CMK (cell line): ENCODE measurements at regions not wholly inside any gene's neighbourhood (a gene's known extent, or its start where the extent isn't known, plus 50 kb on each side); places are given as distances from the start of the nearest gene placed in this dataset.

Source experiments
- DNase-seq: peaks from one replicate; pipeline ENCODE4 v3.0.0-alpha.2; 2010; ENCODE audit warnings: low read depth

- no peak for DNase-seq
These were observed 126.7 kb downstream of the SNX18 start for GRCh38 chr5:54644226-54644625.

- no peak for DNase-seq
These were observed 126.1 kb downstream of the SNX18 start for GRCh38 chr5:54643685-54644106.

- no peak for DNase-seq
These were observed 122.1 kb downstream of the SNX18 start for GRCh38 chr5:54639621-54640020.

GRCh38 chr5:54638106-54638505, 120.5 kb downstream of the SNX18 start:
- DNase-seq, result no peak

GRCh38 chr5:54637654-54638053, 120.1 kb downstream of the SNX18 start:
- DNase-seq, result no peak

- DNase-seq, result no peak
These were observed 116.5 kb downstream of the SNX18 start for GRCh38 chr5:54634089-54634488.

- no peak for DNase-seq
These were observed 114.7 kb downstream of the SNX18 start for GRCh38 chr5:54632131-54632701.

- no peak for DNase-seq
These were observed 113.3 kb downstream of the SNX18 start for GRCh38 chr5:54630738-54631359.

GRCh38 chr5:54629115-54629514, 111.6 kb downstream of the SNX18 start:
- DNase-seq, result no peak

- no peak for DNase-seq
These were observed 110.5 kb downstream of the SNX18 start for GRCh38 chr5:54628050-54628449.

GRCh38 chr5:54626407-54626806, 108.8 kb downstream of the SNX18 start:
- no peak for DNase-seq

- DNase-seq, result no peak
These were observed 107.4 kb downstream of the SNX18 start for GRCh38 chr5:54624805-54625568.

GRCh38 chr5:54621709-54622108, 104.2 kb downstream of the SNX18 start:
- DNase-seq, result no peak

GRCh38 chr5:54621048-54621447, 103.5 kb downstream of the SNX18 start:
- DNase-seq, result no peak

- DNase-seq, result no peak
These were observed 102.8 kb downstream of the SNX18 start for GRCh38 chr5:54620141-54620933.

GRCh38 chr5:54619731-54620130, 102.2 kb downstream of the SNX18 start:
- no peak for DNase-seq

- no peak for DNase-seq
These were observed 99.1 kb downstream of the SNX18 start for GRCh38 chr5:54616518-54617220.

- no peak for DNase-seq
These were observed 98.5 kb downstream of the SNX18 start for GRCh38 chr5:54616031-54616430.

GRCh38 chr5:54615381-54615780, 97.8 kb downstream of the SNX18 start:
- DNase-seq, result no peak

GRCh38 chr5:54612711-54613110, 95.2 kb downstream of the SNX18 start:
- DNase-seq, result no peak

- no peak for DNase-seq
These were observed 93.9 kb downstream of the SNX18 start for GRCh38 chr5:54611290-54611951.
